CD4-positive, alpha-beta T cell (primary cell): ENCODE measurements at regions not wholly inside any gene's neighbourhood (a gene's known extent, or its start where the extent isn't known, plus 50 kb on each side); places are given as distances from the start of the nearest gene placed in this dataset.
"Not testable (repeated sequence)": the region's sequence is repeated elsewhere in the genome, so short reads cannot be mapped to it uniquely, and the experiment has no call there.

ENCODE experiments used
- ATAC-seq: fragments of 200-7000 bp; cut with Tn5 transposase; one replicate; pipeline ENCODE4 v1.10.0; 2022; ENCODE audit warnings: mild to moderate bottlenecking; ENCODE audit not compliant: poor library complexity
- CTCF ChIA-PET: fragments of 350-600 bp; sonication (Branson Sonifier 250); formaldehyde crosslinking; loops from one replicate; lab custom pipeline; 2021; ENCODE audit warnings: antibody characterized with exemption, inconsistent platforms; lab: Charles Lee
- POLR2A ChIA-PET: fragments of 350-600 bp; sonication (Branson Sonifier 250); formaldehyde crosslinking; loops from one replicate; lab custom pipeline; 2021; ENCODE audit warnings: antibody characterized with exemption, inconsistent platforms; lab: Charles Lee
- DNase-seq, 14 experiments: peaks; one replicate each; pipeline ENCODE4 v3.0.0-alpha.2; 2013 to 2020; ENCODE audit warnings: mixed read lengths in 2 of 14
- H3K27ac ChIP-seq, 2 donors: one replicate each; pipeline versions ENCODE4 v1.5.1 to v1.7.0; 2013; ENCODE audit warnings: low read length in 2 of 2, low read depth in 1 of 2, mild to moderate bottlenecking in 1 of 2
- H3K27me3 ChIP-seq, 2 experiments: 1 replicate in 1 of 2; 2 replicates in 1 of 2; pipeline versions ENCODE4 v1.6.1 to v1.7.0; 2013; ENCODE audit warnings: low read length in 2 of 2, control low read depth in 1 of 2, mild to moderate bottlenecking in 1 of 2, moderate library complexity in 1 of 2; ENCODE audit not compliant: insufficient read depth in 2 of 2, control insufficient read depth in 1 of 2
- H3K36me3 ChIP-seq: one replicate; pipeline ENCODE4 v1.6.1; 2013; ENCODE audit warnings: low read length, control low read depth; ENCODE audit not compliant: insufficient read depth
- H3K4me1 ChIP-seq: one replicate; pipeline ENCODE4 v1.6.1; 2013; ENCODE audit warnings: low read length, control low read depth; ENCODE audit not compliant: insufficient read depth
- H3K4me3 ChIP-seq: one replicate; pipeline ENCODE4 v1.5.1; 2013; ENCODE audit warnings: mild to moderate bottlenecking, low read length, moderate library complexity
- H3K9me3 ChIP-seq, 2 experiments: 1 replicate in 1 of 2; 2 replicates in 1 of 2; pipeline versions ENCODE4 v1.6.1 to v1.7.0; 2013; ENCODE audit warnings: low read length in 2 of 2, mild to moderate bottlenecking in 2 of 2, control low read depth in 1 of 2, moderate library complexity in 1 of 2; ENCODE audit not compliant: control insufficient read depth in 1 of 2, insufficient read depth in 1 of 2
- H3K27ac Mint-ChIP-seq: one replicate; pipeline ENCODE4 v1.8.0; 2020; ENCODE audit warnings: mixed read lengths
- H3K27me3 Mint-ChIP-seq: one replicate; pipeline ENCODE4 v1.8.0; 2021; ENCODE audit warnings: mixed read lengths
- H3K36me3 Mint-ChIP-seq: one replicate; pipeline ENCODE4 v1.8.0; 2021; ENCODE audit warnings: low read depth, mixed read lengths
- H3K4me1 Mint-ChIP-seq: one replicate; pipeline ENCODE4 v1.8.0; 2021; ENCODE audit warnings: low read depth, mixed read lengths
- H3K4me3 Mint-ChIP-seq: one replicate; pipeline ENCODE4 v1.8.0; 2020; ENCODE audit warnings: mild to moderate bottlenecking, mixed read lengths
- H3K9me3 Mint-ChIP-seq: one replicate; pipeline ENCODE4 v1.8.0; 2020; ENCODE audit warnings: mixed read lengths
- intact Hi-C, 2 experiments: fragments of 100-400 bp; cut with DNase I in 1 of 2; cut with micrococcal nuclease in 1 of 2; formaldehyde crosslinking; loops; one replicate each; pipeline versions ENCODE4 v1.15.1 to v1.9.0; 2023 to 2025; cut with DNase I, micrococcal nuclease
- TF ChIP-seq, protein P1 (sequence below): fragments of 200-600 bp; IDR thresholded peaks from one replicate; pipeline ENCODE4 v1.8.0; 2022; ENCODE audit warnings: antibody characterized with exemption, mild to moderate bottlenecking

DNA sequence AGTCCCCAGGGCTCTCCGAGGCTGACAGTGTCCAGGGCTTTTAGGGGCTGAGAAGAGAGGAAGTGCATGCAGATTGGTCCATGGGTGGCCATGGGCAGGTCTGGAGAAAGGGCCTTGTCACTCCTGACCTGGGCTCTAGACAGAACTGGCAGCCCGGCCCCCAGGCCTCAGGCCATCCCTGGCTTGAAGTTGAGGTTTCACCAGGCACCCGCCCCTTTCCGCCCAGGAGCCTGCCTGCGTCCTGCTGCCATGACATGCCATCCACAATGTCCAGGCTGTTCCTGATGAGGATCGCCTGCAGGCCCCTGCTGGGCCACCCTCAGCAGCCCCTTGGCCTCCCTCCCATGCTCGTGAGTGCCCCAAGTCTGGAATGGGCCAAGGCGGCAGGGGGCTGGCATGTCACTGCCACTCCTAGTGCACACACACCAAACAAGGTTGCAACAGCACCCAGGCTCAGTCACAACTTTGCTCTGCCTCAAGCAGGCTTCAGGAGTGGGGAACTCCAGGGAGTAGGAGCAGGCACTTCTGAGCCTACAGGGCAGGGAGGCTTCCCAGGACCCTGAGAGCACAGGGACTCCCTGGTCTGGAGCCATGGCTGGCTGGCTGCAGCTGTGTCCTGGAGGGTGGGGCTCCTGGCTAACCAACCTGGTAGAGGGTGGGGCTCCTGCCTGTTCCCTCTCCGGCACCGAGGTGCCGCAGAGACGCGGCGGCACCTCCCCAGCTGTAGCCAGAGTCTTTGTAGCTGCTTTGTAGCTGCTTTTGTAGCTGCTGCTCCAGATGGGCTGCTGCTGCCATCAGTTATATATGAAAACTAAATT is 1457.1 kb upstream of the GBE1 start:
- ATAC-seq, result no peak
- Histone ChIP-seq H3K27ac (no peak overlapping the region), H3K9me3 (peaks cover 4 to 26% of the 10 kb centered on the region in 2 experiments), H3K27me3 (no peaks in the 10 kb centered on the region), H3K36me3 (no peaks in the 10 kb centered on the region), H3K4me3 (no peak overlapping the region), H3K4me1 (no peaks in the 10 kb centered on the region)
- H3K4me1 Mint-ChIP-seq, result no peaks in the 10 kb centered on the region
- H3K4me3 Mint-ChIP-seq, result no peak overlapping the region
- ChIA-PET POLR2A (no interaction called here), CTCF (no interaction called here)
- DNase-seq, result peak in 1 of 14 experiments; percentile 5
- no peak overlapping the region for H3K27ac Mint-ChIP-seq
- H3K27me3 Mint-ChIP-seq, result no peaks in the 10 kb centered on the region
- TF ChIP-seq, protein P1, sequence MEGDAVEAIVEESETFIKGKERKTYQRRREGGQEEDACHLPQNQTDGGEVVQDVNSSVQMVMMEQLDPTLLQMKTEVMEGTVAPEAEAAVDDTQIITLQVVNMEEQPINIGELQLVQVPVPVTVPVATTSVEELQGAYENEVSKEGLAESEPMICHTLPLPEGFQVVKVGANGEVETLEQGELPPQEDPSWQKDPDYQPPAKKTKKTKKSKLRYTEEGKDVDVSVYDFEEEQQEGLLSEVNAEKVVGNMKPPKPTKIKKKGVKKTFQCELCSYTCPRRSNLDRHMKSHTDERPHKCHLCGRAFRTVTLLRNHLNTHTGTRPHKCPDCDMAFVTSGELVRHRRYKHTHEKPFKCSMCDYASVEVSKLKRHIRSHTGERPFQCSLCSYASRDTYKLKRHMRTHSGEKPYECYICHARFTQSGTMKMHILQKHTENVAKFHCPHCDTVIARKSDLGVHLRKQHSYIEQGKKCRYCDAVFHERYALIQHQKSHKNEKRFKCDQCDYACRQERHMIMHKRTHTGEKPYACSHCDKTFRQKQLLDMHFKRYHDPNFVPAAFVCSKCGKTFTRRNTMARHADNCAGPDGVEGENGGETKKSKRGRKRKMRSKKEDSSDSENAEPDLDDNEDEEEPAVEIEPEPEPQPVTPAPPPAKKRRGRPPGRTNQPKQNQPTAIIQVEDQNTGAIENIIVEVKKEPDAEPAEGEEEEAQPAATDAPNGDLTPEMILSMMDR, result no peak
- intact Hi-C loops, result no loop called here
- no peaks in the 10 kb centered on the region for H3K36me3 Mint-ChIP-seq
- H3K9me3 Mint-ChIP-seq, result peaks cover 8% of the 10 kb centered on the region

DNA sequence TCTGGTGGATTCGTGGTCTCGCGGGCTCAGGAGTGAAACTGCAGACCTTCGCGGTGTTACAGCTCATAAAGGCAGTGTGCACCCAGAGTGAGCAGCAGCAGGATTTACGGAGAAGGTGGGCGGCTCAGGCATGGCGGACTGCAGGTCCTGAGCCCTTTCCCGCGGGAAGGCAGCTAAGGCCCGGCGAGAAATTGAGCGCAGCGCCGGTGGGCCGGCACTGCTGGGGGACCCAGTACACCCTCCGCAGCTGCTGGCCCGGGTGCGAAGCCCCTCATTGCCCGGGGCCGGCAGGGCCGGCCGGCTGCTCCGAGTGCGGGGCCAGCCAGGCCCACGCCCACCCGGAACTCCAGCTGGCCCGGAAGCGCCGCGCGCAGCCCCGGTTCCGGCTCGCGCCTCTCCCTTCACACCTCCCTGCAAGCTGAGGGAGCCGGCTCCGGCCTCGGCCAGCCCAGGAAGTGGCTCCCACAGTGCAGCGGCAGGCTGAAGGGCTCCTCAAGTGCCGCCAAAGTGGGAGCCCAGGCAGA is 1456.2 kb upstream of the GBE1 start:
- H3K36me3 Mint-ChIP-seq, H3K4me1 Mint-ChIP-seq, ATAC-seq, H3K27ac Mint-ChIP-seq, H3K27ac ChIP-seq, H3K4me3 ChIP-seq, H3K27me3 ChIP-seq, intact Hi-C loops, H3K27me3 Mint-ChIP-seq, H3K4me3 Mint-ChIP-seq, POLR2A ChIA-PET, H3K36me3 ChIP-seq, CTCF ChIA-PET, H3K4me1 ChIP-seq, H3K9me3 Mint-ChIP-seq: not testable (repeated sequence)
- peaks cover 4 to 24% of the 10 kb centered on the region in 2 experiments for H3K9me3 ChIP-seq
- peak in 1 of 14 experiments; percentile 3 for DNase-seq

DNA sequence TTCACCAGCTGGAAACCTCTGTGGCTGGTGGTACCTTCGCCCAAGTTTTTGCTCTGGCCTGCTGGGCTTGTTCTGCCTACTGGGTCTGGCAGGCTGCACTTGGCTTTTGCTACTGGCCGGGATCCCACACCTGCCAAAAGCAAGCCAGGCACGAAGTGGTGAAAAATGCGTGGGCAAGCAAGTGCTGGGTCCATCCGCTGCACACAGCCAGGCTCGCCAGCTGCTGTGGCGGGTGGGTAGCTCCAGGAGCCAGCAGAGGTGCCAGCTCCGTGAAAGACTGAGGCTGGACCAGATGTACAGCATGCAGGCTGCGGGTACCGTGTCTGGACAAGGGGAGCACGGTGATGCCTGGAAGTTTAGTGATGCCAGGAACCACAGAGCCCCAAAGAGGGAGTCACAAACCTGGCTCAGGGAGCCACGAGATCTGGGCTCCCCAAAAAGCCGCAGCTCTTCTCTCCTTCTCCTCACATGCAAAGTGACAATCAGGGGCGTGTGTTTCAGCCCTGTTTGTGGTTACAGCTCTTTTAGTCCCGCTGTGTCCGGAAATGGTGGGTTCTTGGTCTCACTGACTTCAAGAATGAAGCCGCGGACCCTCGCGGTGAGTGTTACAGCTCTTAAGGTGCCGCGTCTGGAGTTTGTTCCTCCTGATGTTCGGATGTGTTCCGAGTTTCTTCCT is 1455.6 kb upstream of the GBE1 start:
- intact Hi-C loops, result no loop called here
- ChIA-PET POLR2A (no interaction called here), CTCF (no interaction called here)
- ATAC-seq (no peak), DNase-seq (peak in 1 of 14 experiments; percentile 6)
- Histone ChIP-seq H3K27me3 (no peaks in the 10 kb centered on the region), H3K36me3 (no peaks in the 10 kb centered on the region), H3K9me3 (peaks cover 4 to 24% of the 10 kb centered on the region in 2 experiments), H3K27ac (no peak overlapping the region), H3K4me1 (no peaks in the 10 kb centered on the region), H3K4me3 (no peak overlapping the region)
- Mint-ChIP-seq H3K27ac (no peak overlapping the region), H3K27me3 (no peaks in the 10 kb centered on the region), H3K36me3 (no peaks in the 10 kb centered on the region), H3K9me3 (peaks cover 5% of the 10 kb centered on the region), H3K4me1 (no peaks in the 10 kb centered on the region), H3K4me3 (no peak overlapping the region)
- TF ChIP-seq, protein P1, result no peak
